Osteoblast (primary cell): ENCODE measurements at regions not wholly inside any gene's neighbourhood (a gene's known extent, or its start where the extent isn't known, plus 50 kb on each side); places are given as distances from the start of the nearest gene placed in this dataset.

Experiments used
- DNase-seq: peaks from one replicate; pipeline ENCODE4 v3.0.0; 2011; ENCODE audit warnings: low spot score, mixed read lengths; ENCODE audit not compliant: insufficient read length; ENCODE audit errors: missing footprints
- H2AFZ ChIP-seq: 2 replicates; pipeline ENCODE4 v1.6.0; 2011; ENCODE audit warnings: mild to moderate bottlenecking, low read length
- H3K27ac ChIP-seq: 2 replicates; pipeline ENCODE4 v1.5.1; 2011; ENCODE audit warnings: mild to moderate bottlenecking, low read depth, low read length, moderate library complexity
- H3K27me3 ChIP-seq: 2 replicates; pipeline ENCODE4 v1.6.0; 2012; ENCODE audit warnings: mild to moderate bottlenecking, control low read depth, inconsistent platforms, low read length, moderate library complexity; ENCODE audit not compliant: insufficient read depth
- H3K36me3 ChIP-seq: 2 replicates; pipeline ENCODE4 v1.5.1; 2011; ENCODE audit warnings: mild to moderate bottlenecking, low read length, control low read depth, moderate library complexity; ENCODE audit not compliant: insufficient read depth
- H3K4me1 ChIP-seq: 2 replicates; pipeline ENCODE4 v1.5.1; 2011; ENCODE audit warnings: mild to moderate bottlenecking, low read length, control low read depth, moderate library complexity; ENCODE audit not compliant: insufficient read depth
- H3K4me2 ChIP-seq: 2 replicates; pipeline ENCODE4 v1.6.0; 2011; ENCODE audit warnings: mild to moderate bottlenecking, low read length; ENCODE audit not compliant: insufficient read depth
- H3K4me3 ChIP-seq: fragments of 200-600 bp; sonication (generic); 3 replicates; pipeline ENCODE4 v1.5.1; 2012; ENCODE audit warnings: mild to moderate bottlenecking, low read length, inconsistent platforms; ENCODE audit not compliant: insufficient read depth
- H3K79me2 ChIP-seq: 2 replicates; pipeline ENCODE4 v1.6.0; 2012; ENCODE audit warnings: mild to moderate bottlenecking, low read length, control low read depth, inconsistent platforms; ENCODE audit not compliant: insufficient read depth
- H3K9me3 ChIP-seq: 2 replicates; pipeline ENCODE4 v1.5.1; 2011; ENCODE audit warnings: low read depth, low read length, control low read depth
- H4K20me1 ChIP-seq: 2 replicates; pipeline ENCODE4 v1.6.0; 2012; ENCODE audit warnings: mild to moderate bottlenecking, low read length, control low read depth; ENCODE audit not compliant: insufficient read depth
- CTCF ChIP-seq: IDR thresholded peaks from 2 replicates; pipeline ENCODE4 v1.5.1; 2011; ENCODE audit warnings: mild to moderate bottlenecking, low read depth, low read length, moderate library complexity; ENCODE audit errors: extremely low read depth

- no peaks in the 10 kb centered on the region for H3K79me2 ChIP-seq
- H2AFZ ChIP-seq: no peak overlapping the region
- H4K20me1 ChIP-seq: no peaks in the 10 kb centered on the region
- no peaks in the 10 kb centered on the region for H3K9me3 ChIP-seq
- H3K4me3 ChIP-seq: no peak overlapping the region
- H3K4me1 ChIP-seq: no peaks in the 10 kb centered on the region
- no peak overlapping the region for H3K27ac ChIP-seq
- TF ChIP-seq CTCF: no peak
- no peaks in the 10 kb centered on the region for H3K27me3 ChIP-seq
- no peaks in the 10 kb centered on the region for H3K36me3 ChIP-seq
- no peak for DNase-seq
- no peak overlapping the region for H3K4me2 ChIP-seq
These were observed 576.4 kb upstream of the EPHA5 start for GRCh38 chr4:66246643-66247042.

DNA sequence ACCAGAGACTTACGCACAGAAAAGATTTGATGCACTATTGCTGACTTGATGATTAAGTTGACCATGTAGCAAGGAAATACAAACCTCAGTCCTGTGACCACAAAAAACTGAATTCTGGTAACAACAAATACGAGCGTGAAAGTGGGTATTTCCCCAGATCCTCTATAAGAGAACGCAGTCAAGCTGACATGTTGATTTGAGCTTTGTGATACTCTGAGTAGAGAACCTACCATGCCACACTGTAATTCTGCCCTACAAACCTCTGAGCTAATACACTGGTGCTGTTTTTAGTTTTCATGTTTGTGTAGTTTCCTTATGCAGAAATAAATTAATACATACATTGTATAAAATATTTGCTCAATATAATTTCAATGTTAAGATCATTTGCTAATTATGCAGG lies 565.6 kb upstream of the EPHA5 start:
- H3K4me2 ChIP-seq: no peak overlapping the region
- no peaks in the 10 kb centered on the region for H3K79me2 ChIP-seq
- H4K20me1 ChIP-seq: no peaks in the 10 kb centered on the region
- H2AFZ ChIP-seq: no peak overlapping the region
- H3K9me3 ChIP-seq: no peaks in the 10 kb centered on the region
- no peak overlapping the region for H3K4me3 ChIP-seq
- H3K4me1 ChIP-seq: no peaks in the 10 kb centered on the region
- no peak for DNase-seq
- no peak overlapping the region for H3K27ac ChIP-seq
- no peak for TF ChIP-seq CTCF
- H3K27me3 ChIP-seq: no peaks in the 10 kb centered on the region
- H3K36me3 ChIP-seq: no peaks in the 10 kb centered on the region

DNA sequence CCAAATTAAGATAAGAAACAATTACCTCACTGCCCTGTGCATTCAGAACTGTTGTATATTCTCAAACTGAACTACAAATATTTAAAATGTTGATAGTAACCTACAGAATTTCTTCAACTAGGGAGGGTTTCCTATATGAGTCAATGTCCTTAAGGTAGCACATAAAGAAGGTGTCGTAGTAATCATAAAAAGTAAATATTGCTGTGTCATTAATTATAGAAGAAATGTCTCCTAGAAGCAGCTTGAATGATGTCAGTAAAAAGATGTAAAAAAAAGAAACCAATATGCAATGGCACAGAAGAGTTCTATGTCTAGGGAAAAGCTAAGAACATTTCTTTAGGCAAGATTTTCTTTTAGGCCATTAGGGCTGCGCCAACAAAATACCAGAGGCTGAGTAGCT lies 559.6 kb upstream of the EPHA5 start:
- H3K4me3 ChIP-seq: no peak overlapping the region
- no peaks in the 10 kb centered on the region for H3K4me1 ChIP-seq
- H3K9me3 ChIP-seq: no peaks in the 10 kb centered on the region
- no peaks in the 10 kb centered on the region for H3K27me3 ChIP-seq
- H3K79me2 ChIP-seq: no peaks in the 10 kb centered on the region
- H3K27ac ChIP-seq: no peak overlapping the region
- no peak overlapping the region for H3K4me2 ChIP-seq
- H4K20me1 ChIP-seq: no peaks in the 10 kb centered on the region
- TF ChIP-seq CTCF: no peak
- H2AFZ ChIP-seq: peak overlapping the region; percentile 18
- no peaks in the 10 kb centered on the region for H3K36me3 ChIP-seq
- DNase-seq: no peak

DNA sequence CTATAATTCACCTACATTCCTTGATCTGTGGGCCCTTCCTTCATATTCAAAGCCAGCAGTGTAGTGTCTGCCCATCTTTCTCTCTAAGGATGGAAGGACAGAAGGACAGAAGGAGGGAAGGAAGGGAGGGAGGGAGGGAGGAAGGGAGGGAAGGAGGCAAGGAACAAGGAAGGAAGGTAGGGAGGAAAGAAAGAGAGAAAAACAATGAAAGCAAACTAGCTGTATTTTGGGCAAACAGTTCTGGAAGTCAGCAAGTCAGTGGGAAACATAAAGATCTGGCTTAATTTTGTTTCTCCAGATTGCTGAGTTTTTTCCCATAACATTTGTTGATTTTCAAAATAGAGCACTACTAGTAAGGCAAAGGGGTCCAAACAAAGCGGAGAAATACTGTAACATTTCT lies 555.2 kb upstream of the EPHA5 start:
- H3K27me3 ChIP-seq: no peaks in the 10 kb centered on the region
- H2AFZ ChIP-seq: no peak overlapping the region
- H3K4me1 ChIP-seq: no peaks in the 10 kb centered on the region
- H3K4me3 ChIP-seq: no peak overlapping the region
- no peak overlapping the region for H3K4me2 ChIP-seq
- no peaks in the 10 kb centered on the region for H3K9me3 ChIP-seq
- H4K20me1 ChIP-seq: no peaks in the 10 kb centered on the region
- no peak for TF ChIP-seq CTCF
- DNase-seq: no peak
- no peaks in the 10 kb centered on the region for H3K79me2 ChIP-seq
- H3K27ac ChIP-seq: no peak overlapping the region
- no peaks in the 10 kb centered on the region for H3K36me3 ChIP-seq
